Activated T-cell treated with anti-CD3 and anti-CD28 coated beads, Interleukin-2, amount 50 U/mL, for 72 hours (primary cell): ENCODE measurements at regions not wholly inside any gene's neighbourhood (a gene's known extent, or its start where the extent isn't known, plus 50 kb on each side); places are given as distances from the start of the nearest gene placed in this dataset.

Experiments
- ATAC-seq, 2 donors: fragments of 150-1000 bp; cut with Tn5 transposase; replicated peaks in 1 of 2; 2 replicates each; pipeline ENCODE4 v1.10.0; 2021; ENCODE audit warnings: moderate library complexity in 2 of 2, mild to moderate bottlenecking in 1 of 2
- DNase-seq, 2 donors: peaks; one replicate each; pipeline ENCODE4 v3.0.0; 2021 to 2022; ENCODE audit warnings: mixed read lengths in 1 of 2
- H3K27ac Mint-ChIP-seq: one replicate; pipeline ENCODE4 v1.8.0; 2022; ENCODE audit warnings: mild to moderate bottlenecking, moderate library complexity, mixed read lengths
- H3K27me3 Mint-ChIP-seq: one replicate; pipeline ENCODE4 v1.8.0; 2022; ENCODE audit warnings: low read depth, mixed read lengths
- H3K36me3 Mint-ChIP-seq, 2 donors: one replicate each; pipeline ENCODE4 v1.8.0; 2022; ENCODE audit warnings: mixed read lengths in 2 of 2, mild to moderate bottlenecking in 1 of 2; ENCODE audit not compliant: insufficient read depth in 2 of 2
- H3K4me1 Mint-ChIP-seq: one replicate; pipeline ENCODE4 v1.8.0; 2022; ENCODE audit warnings: low read depth, mixed read lengths
- H3K4me3 Mint-ChIP-seq, 2 donors: one replicate each; pipeline ENCODE4 v1.8.0; 2022; ENCODE audit warnings: mild to moderate bottlenecking in 2 of 2, mixed read lengths in 2 of 2, moderate library complexity in 2 of 2
- H3K9me3 Mint-ChIP-seq, 2 donors: one replicate each; pipeline ENCODE4 v1.8.0; 2022; ENCODE audit warnings: mixed read lengths in 2 of 2

- H3K4me1 Mint-ChIP-seq: peaks cover 5% of the 10 kb centered on the region
- no peak overlapping the region for H3K4me3 Mint-ChIP-seq
These were observed 192.1 kb upstream of the EOMES start for GRCh38 chr3:27914199-27914598.

GRCh38 chr3:27923349-27924068 is 201.4 kb upstream of the EOMES start:
- H3K4me3 Mint-ChIP-seq: peak overlapping the region in 1 of 2 donors; percentile 56
- no peak for DNase-seq
- H3K36me3 Mint-ChIP-seq: peaks cover 0 to 2% of the 10 kb centered on the region in 2 donors
- no peaks in the 10 kb centered on the region for H3K27me3 Mint-ChIP-seq
- H3K9me3 Mint-ChIP-seq: no peaks in the 10 kb centered on the region
- H3K27ac Mint-ChIP-seq: no peak overlapping the region
- peaks cover 37% of the 10 kb centered on the region for H3K4me1 Mint-ChIP-seq
- ATAC-seq: no peak

More at GRCh38 chr3:27914199-27914598, 192.1 kb upstream of the EOMES start:
- ATAC-seq (no peak), DNase-seq (no peak)
- H3K27ac Mint-ChIP-seq: no peak overlapping the region
- no peaks in the 10 kb centered on the region for H3K27me3 Mint-ChIP-seq
- peaks cover 0 to 2% of the 10 kb centered on the region in 2 donors for H3K9me3 Mint-ChIP-seq
- H3K36me3 Mint-ChIP-seq: no peaks in the 10 kb centered on the region

- Mint-ChIP-seq H3K27me3 (no peaks in the 10 kb centered on the region), H3K27ac (peak overlapping the region; percentile 91)
- DNase-seq: no peak
These were observed 205.8 kb upstream of the EOMES start for GRCh38 chr3:27927882-27928281.

GRCh38 chr3:27930052-27930602 is 208.0 kb upstream of the EOMES start:
- no peak overlapping the region for H3K27ac Mint-ChIP-seq
- no peak for DNase-seq
- peak overlapping the region in 1 of 2 donors; percentile 28 for H3K4me3 Mint-ChIP-seq
- peaks cover 1 to 2% of the 10 kb centered on the region in 2 donors for H3K9me3 Mint-ChIP-seq
- H3K36me3 Mint-ChIP-seq: peaks cover 2 to 5% of the 10 kb centered on the region in 2 donors
- no peaks in the 10 kb centered on the region for H3K27me3 Mint-ChIP-seq
- peaks cover 37% of the 10 kb centered on the region for H3K4me1 Mint-ChIP-seq
- peak; percentile 31 to 38 for ATAC-seq

More at GRCh38 chr3:27927882-27928281, 205.8 kb upstream of the EOMES start:
- peaks cover 2 to 6% of the 10 kb centered on the region in 2 donors for H3K36me3 Mint-ChIP-seq
- H3K4me3 Mint-ChIP-seq: peak overlapping the region; percentile 22 to 63
- peak; percentile 51 to 77 for ATAC-seq
- H3K4me1 Mint-ChIP-seq: peaks cover 53% of the 10 kb centered on the region
- peaks cover 1 to 2% of the 10 kb centered on the region in 2 donors for H3K9me3 Mint-ChIP-seq

DNA sequence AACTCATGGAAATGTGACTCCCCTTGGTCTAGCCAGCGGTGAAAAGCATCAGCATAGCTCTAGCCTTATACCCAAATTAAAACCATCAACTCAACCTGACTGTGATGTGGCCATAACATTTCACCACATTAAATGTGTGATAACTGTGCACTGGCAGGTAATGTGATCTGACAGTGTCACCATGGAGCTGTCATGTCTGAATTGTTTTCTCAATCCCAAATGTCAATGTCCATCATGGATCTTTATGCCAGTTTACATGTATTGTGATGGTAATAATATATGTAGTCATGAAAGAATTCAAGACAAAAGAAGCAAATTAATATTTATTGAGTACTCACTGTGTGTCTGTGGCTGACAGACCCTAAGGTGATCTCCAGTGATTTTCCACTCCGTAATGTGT is 213.4 kb upstream of the EOMES start:
- no peaks in the 10 kb centered on the region for H3K27me3 Mint-ChIP-seq

GRCh38 chr3:27939521-27939920 is 217.4 kb upstream of the EOMES start:
- ATAC-seq: no peak

More for the DNA sequence above, 213.4 kb upstream of the EOMES start:
- H3K36me3 Mint-ChIP-seq: peaks cover 2 to 5% of the 10 kb centered on the region in 2 donors
- no peak for ATAC-seq
- peaks cover 6% of the 10 kb centered on the region for H3K4me1 Mint-ChIP-seq
- H3K27ac Mint-ChIP-seq: no peak overlapping the region
- peaks cover 1 to 2% of the 10 kb centered on the region in 2 donors for H3K9me3 Mint-ChIP-seq
- no peak for DNase-seq
- H3K4me3 Mint-ChIP-seq: no peak overlapping the region

GRCh38 chr3:27939940-27940339 is 217.8 kb upstream of the EOMES start:
- no peak overlapping the region for H3K27ac Mint-ChIP-seq
- H3K4me3 Mint-ChIP-seq: no peak overlapping the region
- DNase-seq: no peak
- no peak for ATAC-seq
- no peaks in the 10 kb centered on the region for H3K36me3 Mint-ChIP-seq
- no peaks in the 10 kb centered on the region for H3K9me3 Mint-ChIP-seq
- H3K27me3 Mint-ChIP-seq: no peaks in the 10 kb centered on the region
- H3K4me1 Mint-ChIP-seq: no peaks in the 10 kb centered on the region

More at GRCh38 chr3:27939521-27939920, 217.4 kb upstream of the EOMES start:
- no peak overlapping the region for H3K27ac Mint-ChIP-seq
- H3K9me3 Mint-ChIP-seq: no peaks in the 10 kb centered on the region
- no peaks in the 10 kb centered on the region for H3K27me3 Mint-ChIP-seq
- no peaks in the 10 kb centered on the region for H3K4me1 Mint-ChIP-seq
- H3K4me3 Mint-ChIP-seq: no peak overlapping the region
- DNase-seq: no peak
- H3K36me3 Mint-ChIP-seq: no peaks in the 10 kb centered on the region

DNA sequence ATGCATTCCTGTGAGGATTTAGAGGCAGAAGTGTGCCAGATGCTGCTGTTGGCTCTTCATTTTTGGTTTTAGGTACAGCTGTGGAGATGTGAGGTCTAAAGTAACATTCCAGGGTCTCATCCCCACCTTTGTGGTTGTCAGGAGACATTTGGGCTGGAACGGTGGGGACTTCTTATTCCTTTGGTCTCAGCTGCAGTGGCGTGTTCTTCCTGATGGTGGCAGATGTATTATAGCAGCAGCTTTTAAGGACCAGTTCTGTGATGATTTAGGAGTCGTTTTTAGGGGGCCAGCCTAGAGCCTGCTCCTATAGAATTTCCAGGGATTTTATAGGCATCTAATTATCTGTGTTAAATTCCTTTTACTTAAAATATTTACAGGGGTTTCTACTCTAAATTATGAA is 221.0 kb upstream of the EOMES start:
- DNase-seq (peak in 1 of 2 donors; percentile 11), ATAC-seq (no peak)
- Mint-ChIP-seq H3K4me3 (no peak overlapping the region), H3K36me3 (no peaks in the 10 kb centered on the region), H3K4me1 (no peaks in the 10 kb centered on the region), H3K27me3 (no peaks in the 10 kb centered on the region), H3K27ac (no peak overlapping the region), H3K9me3 (no peaks in the 10 kb centered on the region)

GRCh38 chr3:27945229-27945628 is 223.1 kb upstream of the EOMES start:
- Mint-ChIP-seq H3K4me3 (no peak overlapping the region), H3K27ac (no peak overlapping the region), H3K4me1 (no peaks in the 10 kb centered on the region), H3K9me3 (peaks cover 0 to 3% of the 10 kb centered on the region in 2 donors), H3K36me3 (peaks cover 2 to 3% of the 10 kb centered on the region in 2 donors), H3K27me3 (no peaks in the 10 kb centered on the region)
- DNase-seq (no peak), ATAC-seq (no peak)

DNA sequence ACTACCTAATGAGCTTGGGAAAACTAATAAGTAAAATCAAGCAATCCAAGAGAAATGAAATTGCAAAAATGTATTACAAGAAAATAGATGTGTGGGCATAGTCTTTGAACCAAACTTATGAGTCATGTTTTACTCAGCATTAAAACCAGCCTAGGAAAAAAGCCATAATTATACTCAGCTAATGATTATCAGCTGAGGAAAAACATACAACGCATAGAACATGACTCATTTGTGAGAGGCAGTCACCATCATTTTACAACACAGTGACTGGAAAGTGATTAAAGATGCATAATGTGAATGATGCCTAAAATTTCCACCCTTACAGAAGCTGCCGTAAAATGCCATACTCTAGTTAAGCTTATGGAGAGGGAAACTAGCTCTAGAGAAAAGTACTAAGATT is 238.0 kb upstream of the EOMES start:
- Mint-ChIP-seq H3K4me1 (peaks cover 24% of the 10 kb centered on the region), H3K36me3 (peaks cover 0 to 2% of the 10 kb centered on the region in 2 donors), H3K27me3 (no peaks in the 10 kb centered on the region), H3K9me3 (peaks cover 2 to 5% of the 10 kb centered on the region in 2 donors), H3K27ac (no peak overlapping the region), H3K4me3 (no peak overlapping the region)
- DNase-seq (no peak), ATAC-seq (peak; percentile 60 to 72)

- Mint-ChIP-seq H3K9me3 (no peaks in the 10 kb centered on the region), H3K4me1 (peaks cover 24% of the 10 kb centered on the region), H3K27me3 (no peaks in the 10 kb centered on the region), H3K36me3 (no peaks in the 10 kb centered on the region), H3K27ac (peak overlapping the region; percentile 10), H3K4me3 (no peak overlapping the region)
- DNase-seq (peak in 1 of 2 donors; percentile 2), ATAC-seq (peak; percentile 57 to 74)
These were observed 241.4 kb upstream of the EOMES start for GRCh38 chr3:27963519-27963918.

GRCh38 chr3:27971600-27971999 is 249.5 kb upstream of the EOMES start:
- Mint-ChIP-seq H3K9me3 (no peaks in the 10 kb centered on the region), H3K36me3 (peaks cover under 1 to 2% of the 10 kb centered on the region in 2 donors), H3K4me1 (no peaks in the 10 kb centered on the region), H3K4me3 (no peak overlapping the region), H3K27ac (no peak overlapping the region), H3K27me3 (no peaks in the 10 kb centered on the region)
- no peak for DNase-seq
- no peak for ATAC-seq

- no peak for ATAC-seq
These were observed 254.8 kb upstream of the EOMES start for GRCh38 chr3:27976933-27977332.

More at GRCh38 chr3:27976933-27977332, 254.8 kb upstream of the EOMES start:
- Mint-ChIP-seq H3K4me3 (no peak overlapping the region), H3K36me3 (peaks cover 1 to 2% of the 10 kb centered on the region in 2 donors), H3K27ac (no peak overlapping the region), H3K9me3 (peaks cover 0 to 1% of the 10 kb centered on the region in 2 donors), H3K27me3 (no peaks in the 10 kb centered on the region), H3K4me1 (no peaks in the 10 kb centered on the region)
- no peak for DNase-seq
